ENCODE measurements at regions not wholly inside any gene's neighbourhood (a gene's known extent, or its start where the extent isn't known, plus 50 kb on each side); places are given as distances from the start of the nearest gene placed in this dataset.

DNA sequence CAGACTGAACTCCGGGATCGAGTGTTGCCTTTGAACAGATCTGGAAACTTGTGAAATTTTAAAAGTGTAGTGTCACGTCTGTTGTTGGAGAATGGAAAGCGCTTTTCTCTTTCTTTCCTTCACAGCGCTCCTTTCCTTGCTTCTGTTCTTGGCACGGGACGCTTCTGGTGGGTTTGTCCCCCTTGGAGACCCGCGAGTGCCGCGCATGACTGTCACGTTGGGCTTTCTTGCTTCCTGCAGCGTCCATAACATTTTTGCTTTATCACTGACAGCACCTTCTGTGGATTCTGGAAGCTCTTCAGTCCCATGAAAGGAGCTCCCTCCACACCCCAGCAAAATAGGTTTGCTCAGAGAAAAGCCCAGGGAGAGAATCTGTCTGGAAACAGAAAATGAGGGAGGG, 193.0 kb upstream of the TMEM132C start:
- intact Hi-C loops (cut with DNase I): no loop called here
- Histone ChIP-seq H3K4me1 (no peaks in the 10 kb centered on the region), H3K36me3 (no peaks in the 10 kb centered on the region), H3K27ac (no peak overlapping the region), H3K27me3 (peaks cover 0 to 8% (median 0%) of the 10 kb centered on the region in 9 donors), H3K9me3 (peaks cover 0 to 10% (median 0%) of the 10 kb centered on the region in 12 donors), H3K4me3 (no peak overlapping the region)
- 81 to 84% (median 83%) methylated on average over 13 of the region's 13 CpGs for WGBS, 4 donors
- DNase-seq (no peak), ATAC-seq (no peak)
- TF ChIP-seq POLR2A (IDR thresholded peaks at IDR 0.05): no peak
- TF ChIP-seq, protein P1, sequence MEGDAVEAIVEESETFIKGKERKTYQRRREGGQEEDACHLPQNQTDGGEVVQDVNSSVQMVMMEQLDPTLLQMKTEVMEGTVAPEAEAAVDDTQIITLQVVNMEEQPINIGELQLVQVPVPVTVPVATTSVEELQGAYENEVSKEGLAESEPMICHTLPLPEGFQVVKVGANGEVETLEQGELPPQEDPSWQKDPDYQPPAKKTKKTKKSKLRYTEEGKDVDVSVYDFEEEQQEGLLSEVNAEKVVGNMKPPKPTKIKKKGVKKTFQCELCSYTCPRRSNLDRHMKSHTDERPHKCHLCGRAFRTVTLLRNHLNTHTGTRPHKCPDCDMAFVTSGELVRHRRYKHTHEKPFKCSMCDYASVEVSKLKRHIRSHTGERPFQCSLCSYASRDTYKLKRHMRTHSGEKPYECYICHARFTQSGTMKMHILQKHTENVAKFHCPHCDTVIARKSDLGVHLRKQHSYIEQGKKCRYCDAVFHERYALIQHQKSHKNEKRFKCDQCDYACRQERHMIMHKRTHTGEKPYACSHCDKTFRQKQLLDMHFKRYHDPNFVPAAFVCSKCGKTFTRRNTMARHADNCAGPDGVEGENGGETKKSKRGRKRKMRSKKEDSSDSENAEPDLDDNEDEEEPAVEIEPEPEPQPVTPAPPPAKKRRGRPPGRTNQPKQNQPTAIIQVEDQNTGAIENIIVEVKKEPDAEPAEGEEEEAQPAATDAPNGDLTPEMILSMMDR (IDR thresholded peaks at IDR 0.05): no peak

DNA sequence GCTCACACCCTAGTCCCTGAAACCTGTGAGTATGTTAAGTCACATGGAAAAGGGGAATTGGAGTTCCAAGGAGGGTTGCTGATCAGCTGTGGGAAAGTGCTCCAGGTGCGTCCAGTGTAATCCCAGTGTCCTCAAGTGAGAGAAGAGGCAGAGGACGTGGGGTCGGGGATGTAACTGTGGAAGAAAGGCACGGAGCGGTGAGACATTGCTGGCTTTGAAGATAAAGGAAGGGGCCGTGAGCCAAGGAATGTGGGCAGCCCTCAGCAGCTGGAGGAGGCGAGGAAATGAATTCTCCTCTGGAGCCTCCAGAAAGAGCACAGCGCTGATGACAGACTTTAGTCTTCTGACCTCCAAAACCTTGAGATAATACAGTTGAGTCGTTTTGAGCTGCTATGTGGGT, 191.6 kb upstream of the TMEM132C start:
- Histone ChIP-seq H3K4me3 (no peak overlapping the region), H3K27me3 (peaks cover 0 to 8% (median 0%) of the 10 kb centered on the region in 9 donors), H3K27ac (no peak overlapping the region), H3K9me3 (peaks cover 0 to 10% (median 0%) of the 10 kb centered on the region in 12 donors), H3K36me3 (no peaks in the 10 kb centered on the region), H3K4me1 (no peaks in the 10 kb centered on the region)
- 68 to 75% (median 71%) methylated on average over 9 of the region's 9 CpGs for WGBS, 4 donors
- intact Hi-C loops (cut with DNase I): no loop called here
- TF ChIP-seq, protein P1 (IDR thresholded peaks at IDR 0.05): no peak
- no peak for TF ChIP-seq POLR2A (IDR thresholded peaks at IDR 0.05)
- ATAC-seq (no peak), DNase-seq (no peak)

DNA sequence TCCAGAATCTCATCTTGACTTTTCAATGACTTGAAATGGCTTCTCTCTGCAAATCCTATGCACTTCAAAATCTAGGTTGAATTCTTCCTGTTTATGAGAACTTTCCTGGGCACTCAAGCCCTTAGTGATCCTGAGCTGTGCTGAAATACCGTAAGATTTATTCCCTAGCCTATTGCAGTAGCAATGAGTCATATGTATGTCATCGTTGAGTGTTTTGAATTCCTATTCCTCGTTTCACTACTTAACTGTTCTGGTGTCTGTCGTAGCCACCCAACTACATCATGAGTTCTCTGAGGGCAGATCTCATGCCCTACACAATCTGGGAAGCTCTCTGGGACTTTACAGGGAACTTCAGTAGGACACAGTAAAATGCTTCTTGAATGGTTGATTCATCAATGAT, 190.8 kb upstream of the TMEM132C start:
- H3K4me3 ChIP-seq: no peak overlapping the region

DNA sequence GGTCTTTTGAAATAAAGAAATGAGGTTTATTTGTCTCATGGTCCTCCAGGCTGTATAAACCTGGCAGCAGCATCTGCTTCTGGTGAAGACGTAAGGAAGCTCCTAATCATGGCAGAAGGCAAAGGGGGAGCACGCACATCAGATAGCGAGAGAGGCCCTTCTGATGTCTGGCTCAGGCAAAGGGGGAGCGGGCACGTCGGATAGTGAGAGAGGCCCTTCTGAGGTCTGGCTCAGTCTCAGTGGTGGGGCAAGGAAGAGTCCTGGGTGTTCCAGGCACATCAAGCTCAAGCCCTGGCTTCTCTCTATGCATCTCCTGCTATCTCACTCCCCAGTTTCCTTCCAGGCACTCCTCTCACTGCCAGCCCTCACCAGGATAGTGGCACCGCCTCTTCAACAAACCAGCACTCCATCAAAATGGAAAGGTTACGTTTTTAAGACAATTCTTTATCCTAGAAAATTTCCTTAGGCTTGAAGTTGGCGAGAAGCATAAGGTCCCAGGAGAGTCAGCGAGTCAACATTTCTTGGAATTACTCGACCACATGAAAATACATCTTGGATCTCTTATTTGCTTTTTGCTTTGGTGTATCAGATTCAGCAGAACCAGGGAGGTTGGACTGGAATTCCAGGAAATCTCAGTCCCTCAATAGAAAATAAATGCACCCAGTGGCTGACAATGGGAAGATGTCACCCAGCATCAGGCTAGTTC, 189.6 kb upstream of the TMEM132C start:
- WGBS, 4 donors: 78 to 82% (median 80%) methylated on average over 11 of the region's 11 CpGs
- TF ChIP-seq POLR2A (IDR thresholded peaks at IDR 0.05): no peak
- TF ChIP-seq, protein P1 (IDR thresholded peaks at IDR 0.05): no peak
- ATAC-seq: no peak
- Histone ChIP-seq H3K4me1 (no peaks in the 10 kb centered on the region), H3K27me3 (peaks cover 0 to 8% (median 0%) of the 10 kb centered on the region in 9 donors), H3K9me3 (peaks cover 0 to 10% (median 0%) of the 10 kb centered on the region in 12 donors), H3K4me3 (no peak overlapping the region), H3K36me3 (no peaks in the 10 kb centered on the region), H3K27ac (no peak overlapping the region)
- intact Hi-C loops (cut with DNase I): no loop called here
- DNase-seq: no peak

More for the DNA sequence above, 190.8 kb upstream of the TMEM132C start:
- H3K36me3 ChIP-seq: no peaks in the 10 kb centered on the region
- TF ChIP-seq POLR2A (IDR thresholded peaks at IDR 0.05): no peak
- TF ChIP-seq, protein P1 (IDR thresholded peaks at IDR 0.05): no peak
- peaks cover 0 to 10% (median 0%) of the 10 kb centered on the region in 12 donors for H3K9me3 ChIP-seq
- ATAC-seq (no peak), DNase-seq (no peak)
- 47 to 56% (median 51%) methylated on average over 4 of the region's 4 CpGs for WGBS, 4 donors
- intact Hi-C loops (cut with DNase I): no loop called here
- peaks cover 0 to 8% (median 0%) of the 10 kb centered on the region in 9 donors for H3K27me3 ChIP-seq
- H3K4me1 ChIP-seq: no peaks in the 10 kb centered on the region
- no peak overlapping the region for H3K27ac ChIP-seq

All from heart left ventricle (tissue), 16 donors.